PFSK-1 (cell line): ENCODE measurements at regions not wholly inside any gene's neighbourhood (a gene's known extent, or its start where the extent isn't known, plus 50 kb on each side); places are given as distances from the start of the nearest gene placed in this dataset.

Experiments used
- POLR2AphosphoS5 ChIP-seq: IDR thresholded peaks from 2 replicates; pipeline ENCODE4 v1.6.1; 2012; ENCODE audit warnings: low read depth, mild to moderate bottlenecking, control low read depth, low read length, moderate library complexity
- TAF1 ChIP-seq: IDR thresholded peaks from 2 replicates; pipeline ENCODE4 v1.6.1; 2012; ENCODE audit warnings: low read length, control low read depth, borderline replicate concordance; ENCODE audit not compliant: insufficient read depth

DNA sequence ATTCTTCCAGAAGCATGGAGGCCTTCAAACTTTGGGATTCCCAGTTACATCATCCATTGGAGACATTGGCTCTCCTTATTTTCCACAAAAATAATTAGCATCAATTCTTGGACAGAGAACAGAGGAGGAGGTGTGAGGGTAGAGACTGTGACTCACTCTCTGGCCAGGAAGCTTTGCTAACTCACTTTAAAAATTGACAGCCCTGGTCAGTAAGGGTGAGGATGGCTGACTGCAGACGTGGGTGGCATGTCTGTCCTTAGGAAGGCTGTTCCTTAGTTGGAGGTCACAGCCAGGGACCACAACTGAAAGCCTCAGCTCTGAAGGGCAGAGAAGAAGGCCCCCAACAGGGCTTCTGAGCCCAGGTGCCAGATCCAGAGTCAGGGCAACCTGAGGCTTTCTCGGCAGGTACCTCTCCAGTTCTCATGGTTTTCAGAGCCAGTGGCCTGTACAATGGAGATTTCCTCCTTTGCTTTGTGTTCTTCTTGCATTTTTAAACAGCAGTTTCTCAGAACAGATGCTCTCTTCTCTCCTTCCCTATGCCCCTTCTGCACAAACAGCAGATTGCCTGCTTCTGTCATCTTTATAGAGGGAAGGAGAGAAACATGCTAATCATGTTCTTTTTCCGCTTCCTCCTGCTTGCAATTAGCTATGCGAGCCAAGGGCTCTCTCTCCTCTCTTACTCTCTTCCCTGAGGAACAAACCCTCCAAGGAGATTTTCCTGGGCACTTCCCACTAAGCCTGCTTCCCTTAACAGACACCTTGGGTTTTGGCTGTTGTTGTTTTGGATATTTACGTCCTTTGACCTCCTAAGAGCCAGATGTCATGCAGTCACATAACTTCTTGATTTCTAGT is 92.5 kb upstream of the ZNF366 start:
- TF ChIP-seq POLR2AphosphoS5 (no peak), TAF1 (no peak)
